OCI-M1 (cell line): ENCODE measurements at regions not wholly inside any gene's neighbourhood (a gene's known extent, or its start where the extent isn't known, plus 50 kb on each side); places are given as distances from the start of the nearest gene placed in this dataset.

Experiments
- DNase-seq: peaks from one replicate; lab custom pipeline; 2025; lab: John Stamatoyannopoulos, UW

DNA sequence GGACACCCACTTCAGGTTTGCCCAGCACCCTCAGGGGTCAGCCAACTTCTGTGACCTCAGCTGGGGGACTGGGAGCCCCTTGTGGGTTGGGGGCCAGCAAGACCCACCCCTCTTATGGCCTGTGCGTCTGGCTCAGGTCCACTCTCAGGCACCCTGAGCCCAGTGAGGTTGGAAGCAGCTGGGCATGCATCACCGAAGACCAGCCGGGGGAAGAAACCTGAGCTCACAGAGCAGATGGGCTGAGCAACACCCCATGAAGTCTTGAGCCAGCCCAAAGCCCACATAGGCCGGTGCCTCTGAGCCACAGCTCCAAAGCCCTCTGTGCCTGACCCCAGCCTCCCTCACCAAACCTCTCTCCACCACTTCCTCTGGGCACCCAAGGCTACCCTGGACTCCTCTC lies 166.7 kb downstream of the RBFOX3 start:
- no peak for DNase-seq

DNA sequence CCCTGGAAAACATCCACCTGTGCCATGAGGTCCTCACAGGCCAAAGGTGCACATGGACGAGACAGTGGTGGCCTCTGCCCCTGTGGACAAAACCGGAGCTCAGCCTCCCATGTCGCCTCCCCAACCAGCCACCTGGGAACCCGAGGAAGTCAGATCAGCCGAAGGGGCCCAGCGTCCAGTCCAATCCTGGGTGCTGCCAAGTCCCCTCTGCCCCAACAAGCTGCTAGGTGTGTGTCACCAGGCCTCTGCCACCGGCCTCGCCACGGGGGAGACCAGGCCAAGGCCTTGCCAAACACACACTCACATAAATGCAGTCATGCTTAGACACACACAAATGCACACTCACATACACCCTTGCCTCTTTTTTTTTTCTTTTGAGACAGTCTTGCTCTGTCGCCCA lies 167.8 kb downstream of the RBFOX3 start:
- no peak for DNase-seq

DNA sequence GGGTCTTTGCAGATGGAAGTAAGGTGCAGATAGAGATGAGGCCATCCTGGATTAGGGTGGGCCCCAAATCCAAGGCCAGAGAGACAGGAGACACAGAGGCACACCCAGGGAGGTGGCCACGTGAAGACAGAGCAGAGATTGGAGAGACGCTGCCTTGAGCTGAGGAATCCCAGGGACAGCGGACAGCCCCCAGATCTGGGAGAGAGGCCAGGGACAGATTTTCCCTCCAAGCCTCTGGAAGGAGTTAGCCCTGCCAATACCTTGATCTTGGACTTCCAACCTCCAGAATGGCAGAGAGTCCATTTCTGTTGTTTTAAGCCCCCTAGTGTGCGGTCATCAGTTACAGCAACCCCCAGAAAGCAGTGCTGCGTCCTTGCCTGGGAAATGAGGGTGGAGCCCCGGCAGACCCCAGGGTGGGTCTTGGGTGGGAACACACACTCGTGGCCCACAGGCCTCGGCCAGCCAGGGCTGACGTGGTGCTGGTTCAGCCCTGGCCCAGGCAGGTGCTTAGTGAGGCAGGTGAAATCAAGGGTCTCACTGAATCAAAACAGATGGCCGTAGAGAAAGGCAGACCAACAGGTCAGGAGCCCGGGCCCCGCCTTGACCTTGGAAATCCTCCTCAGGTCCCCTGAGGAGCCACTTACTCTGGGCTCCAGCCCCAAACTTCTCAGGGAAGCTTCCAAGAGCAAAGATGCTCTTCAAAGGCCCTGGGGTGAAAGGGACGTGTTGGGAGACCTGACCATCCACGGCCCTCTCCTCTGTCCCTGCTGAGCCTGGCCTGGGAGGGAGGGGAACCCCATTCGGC lies 169.3 kb downstream of the RBFOX3 start:
- DNase-seq, result no peak

DNA sequence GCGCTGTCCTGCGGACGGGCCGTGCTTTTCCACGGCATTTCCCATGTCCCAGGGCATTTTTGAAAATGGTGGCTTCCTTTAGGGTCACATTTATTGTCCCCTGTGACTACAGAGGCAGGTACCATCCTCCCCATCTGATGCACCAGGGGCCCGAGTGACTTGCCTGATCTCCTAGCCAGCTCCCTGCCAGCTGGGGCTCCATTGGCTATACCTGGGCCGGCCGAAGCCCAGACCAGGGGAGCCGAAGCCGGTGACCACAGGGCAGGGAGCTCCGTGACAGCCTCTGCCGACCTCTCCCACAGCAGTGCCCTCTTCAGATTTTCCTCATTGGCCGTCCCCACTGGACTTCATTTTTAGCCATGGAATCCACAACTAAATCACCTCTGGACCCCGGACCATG lies 170.6 kb downstream of the RBFOX3 start:
- no peak for DNase-seq

DNA sequence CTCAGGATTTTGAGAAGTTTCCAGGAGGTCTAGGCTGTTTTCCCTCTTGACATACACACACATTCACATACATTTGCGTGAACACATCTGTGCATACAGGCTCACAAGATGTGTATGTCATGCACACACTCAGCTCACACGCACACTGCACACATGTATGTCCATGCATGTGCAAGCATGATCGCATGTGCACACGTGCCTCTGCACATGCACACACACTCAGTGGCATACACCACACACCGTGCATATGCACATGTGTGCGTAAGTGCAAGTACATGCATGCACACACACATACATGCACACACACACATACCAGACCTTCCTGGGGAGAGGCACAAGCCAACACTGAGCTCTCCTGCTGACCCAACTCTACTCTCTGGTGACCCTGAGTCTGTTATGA lies 171.4 kb downstream of the RBFOX3 start:
- DNase-seq, result no peak

DNA sequence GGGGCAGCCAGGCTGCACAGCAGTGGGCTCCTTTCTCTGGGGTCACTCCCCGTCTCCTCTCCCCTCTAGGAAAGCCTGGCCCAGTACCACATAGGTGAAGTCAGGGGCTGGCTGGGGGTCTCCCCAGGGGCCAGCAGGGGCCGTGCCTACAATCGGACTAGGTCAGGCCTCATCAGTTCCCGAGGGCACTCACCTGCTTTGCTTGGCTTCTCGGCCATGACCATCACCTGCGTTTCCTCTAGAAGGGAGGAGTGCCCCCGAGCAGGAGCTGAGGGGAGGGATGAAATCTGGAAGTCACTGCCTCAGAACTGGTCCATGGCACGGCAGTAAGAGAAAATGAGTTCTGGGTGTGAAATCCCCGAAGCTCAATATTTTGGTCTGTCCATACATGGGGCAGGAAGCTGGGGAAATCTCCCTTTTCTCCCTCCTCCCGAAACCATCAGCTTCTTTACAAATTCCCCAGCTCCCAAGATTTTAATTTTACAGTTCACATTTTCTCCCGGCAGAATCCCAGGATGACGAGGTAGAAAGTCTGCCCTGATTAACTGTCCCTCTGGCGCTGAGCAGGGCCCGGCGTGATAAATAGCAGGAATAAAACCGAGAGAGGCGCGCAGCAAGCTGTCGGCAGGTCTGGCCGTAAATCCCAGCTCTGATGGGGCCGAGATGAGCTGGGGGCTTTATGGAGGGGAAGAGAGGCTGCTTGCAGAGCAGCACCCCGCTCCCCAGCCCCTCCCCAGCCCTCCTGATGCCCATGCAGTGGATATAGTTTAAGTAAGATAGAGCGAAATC lies 172.1 kb downstream of the RBFOX3 start:
- DNase-seq, result no peak

DNA sequence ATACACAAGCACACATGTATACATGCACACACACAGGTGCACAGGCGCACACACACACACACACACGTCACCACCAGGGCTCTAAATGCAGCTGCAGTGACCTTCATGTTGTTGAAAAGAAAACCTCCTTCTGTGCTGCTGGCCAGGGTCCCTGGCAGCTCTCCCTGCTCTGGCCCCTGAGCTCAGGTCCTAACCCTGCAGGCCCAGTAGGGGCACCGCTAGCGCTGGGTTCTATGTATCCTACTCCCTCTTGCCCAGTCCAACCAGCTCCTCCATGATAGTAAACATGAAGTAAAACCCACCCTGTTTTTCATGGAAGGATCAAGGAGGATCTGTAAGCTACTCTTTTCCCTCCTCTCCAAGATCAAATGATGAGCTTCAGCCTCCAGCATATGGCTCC lies 172.8 kb downstream of the RBFOX3 start:
- no peak for DNase-seq

DNA sequence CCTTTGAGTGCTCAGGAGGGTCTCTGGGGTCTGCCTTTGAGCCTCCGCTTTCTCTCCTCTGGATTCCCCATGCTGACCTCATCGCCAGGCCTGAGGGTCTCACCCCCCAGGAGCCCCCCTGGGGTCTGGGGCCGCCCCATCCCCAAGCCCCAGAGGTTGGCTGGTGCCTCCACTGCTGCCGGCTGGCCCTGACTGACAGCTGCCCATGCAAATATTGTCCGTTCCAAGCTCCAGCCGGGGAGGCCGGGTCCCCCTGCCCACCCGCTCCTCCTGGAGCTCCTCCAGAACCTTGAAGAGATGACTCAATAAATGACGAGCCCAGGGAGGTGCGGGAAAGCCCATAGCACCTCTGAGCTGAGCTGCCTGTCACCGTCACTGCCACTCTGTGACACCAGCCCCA lies 173.8 kb downstream of the RBFOX3 start:
- no peak for DNase-seq

DNA sequence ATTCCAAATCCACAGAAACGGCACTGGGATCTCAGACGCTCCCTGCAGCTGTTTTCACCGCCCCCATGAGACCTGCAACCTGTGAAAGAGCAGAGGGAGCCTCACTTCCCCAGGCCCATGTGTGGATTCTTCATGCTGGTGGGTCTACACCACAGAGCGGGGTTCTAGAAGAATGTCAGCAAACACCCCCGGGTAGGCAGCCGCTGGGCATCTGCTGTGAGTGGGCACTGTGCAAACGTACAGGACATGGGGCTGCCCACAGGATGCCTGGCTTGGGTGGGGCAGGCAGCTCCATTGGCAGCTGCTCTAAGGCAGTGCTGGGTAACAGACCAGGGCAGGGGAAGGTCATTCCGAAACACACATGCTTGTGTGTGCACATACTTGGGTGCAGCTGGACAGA lies 174.9 kb downstream of the RBFOX3 start:
- no peak for DNase-seq

DNA sequence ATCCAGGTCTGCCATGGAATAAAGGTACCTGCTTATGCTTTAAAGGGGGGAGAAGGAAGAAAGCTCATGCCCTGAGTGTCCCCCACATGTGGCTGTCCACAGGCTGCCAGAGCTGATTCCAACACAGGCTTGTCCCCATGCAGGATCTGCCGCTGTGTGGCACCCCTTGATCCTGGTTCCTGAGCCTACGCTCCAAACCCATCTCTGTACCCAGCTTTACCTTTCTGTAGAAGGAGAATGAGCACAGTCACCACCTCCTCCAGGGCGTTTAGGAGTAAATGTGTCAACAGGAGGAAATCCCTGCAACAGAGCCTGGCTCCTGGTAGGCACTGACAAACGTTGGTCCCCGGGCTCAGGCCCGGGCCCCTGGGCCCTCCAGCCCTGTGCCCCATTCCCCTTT lies 175.6 kb downstream of the RBFOX3 start:
- no peak for DNase-seq

DNA sequence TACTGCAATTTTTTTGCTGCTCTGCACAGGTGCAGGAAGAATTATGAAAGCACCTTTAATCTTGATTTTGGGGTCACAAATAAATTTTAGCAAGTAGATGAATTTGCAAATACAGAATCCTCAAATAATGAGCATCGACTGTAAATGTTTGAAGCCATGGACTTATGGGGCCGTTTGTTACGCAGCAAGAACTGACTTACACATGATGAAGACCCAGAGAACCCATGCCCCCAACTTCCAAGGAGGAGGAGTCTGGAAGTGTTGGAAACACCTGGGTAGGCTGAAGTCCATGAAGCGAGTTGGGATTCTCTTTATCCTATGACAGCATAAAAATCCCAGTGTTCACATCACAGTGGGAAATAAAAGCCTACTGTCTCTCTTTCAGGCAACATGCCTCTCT lies 176.6 kb downstream of the RBFOX3 start:
- no peak for DNase-seq

DNA sequence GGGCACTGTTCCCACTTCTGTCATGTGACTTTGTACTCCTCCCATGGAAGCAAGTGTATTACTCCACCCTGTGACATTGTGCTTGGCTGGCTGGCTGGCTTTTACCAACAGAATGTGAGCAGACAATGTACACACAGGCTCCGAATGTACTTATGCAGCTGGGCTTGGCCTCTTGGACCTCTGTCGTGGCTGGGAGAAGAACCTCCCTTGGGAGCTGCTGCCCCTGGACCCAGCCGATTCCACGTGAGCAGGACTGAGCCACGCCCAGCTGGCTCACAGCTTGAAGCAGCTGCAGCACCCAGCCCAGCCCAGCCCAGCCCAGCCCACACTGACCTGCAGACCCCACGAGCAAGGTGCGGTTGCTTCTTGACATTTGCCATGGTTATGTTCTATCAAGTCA lies 177.5 kb downstream of the RBFOX3 start:
- DNase-seq, result no peak

DNA sequence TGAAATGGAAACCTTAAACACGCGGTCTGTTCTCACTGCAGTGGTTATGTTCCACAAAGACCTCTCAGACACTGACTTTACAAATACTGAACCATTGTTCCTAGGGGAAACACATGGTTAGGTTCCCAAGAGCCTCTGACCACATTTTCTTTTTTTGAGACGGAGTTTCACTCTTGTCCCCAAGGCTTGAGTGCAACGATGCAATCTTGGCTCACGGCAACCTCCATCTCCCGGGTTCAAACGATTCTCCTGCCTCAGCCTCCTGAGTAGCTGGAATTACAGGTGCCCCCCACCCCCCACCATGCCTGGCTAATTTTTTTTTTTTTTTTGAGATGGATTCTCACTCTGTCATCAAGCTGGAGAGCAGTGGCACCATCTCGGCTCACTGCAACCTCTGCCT lies 179.7 kb downstream of the RBFOX3 start:
- no peak for DNase-seq

DNA sequence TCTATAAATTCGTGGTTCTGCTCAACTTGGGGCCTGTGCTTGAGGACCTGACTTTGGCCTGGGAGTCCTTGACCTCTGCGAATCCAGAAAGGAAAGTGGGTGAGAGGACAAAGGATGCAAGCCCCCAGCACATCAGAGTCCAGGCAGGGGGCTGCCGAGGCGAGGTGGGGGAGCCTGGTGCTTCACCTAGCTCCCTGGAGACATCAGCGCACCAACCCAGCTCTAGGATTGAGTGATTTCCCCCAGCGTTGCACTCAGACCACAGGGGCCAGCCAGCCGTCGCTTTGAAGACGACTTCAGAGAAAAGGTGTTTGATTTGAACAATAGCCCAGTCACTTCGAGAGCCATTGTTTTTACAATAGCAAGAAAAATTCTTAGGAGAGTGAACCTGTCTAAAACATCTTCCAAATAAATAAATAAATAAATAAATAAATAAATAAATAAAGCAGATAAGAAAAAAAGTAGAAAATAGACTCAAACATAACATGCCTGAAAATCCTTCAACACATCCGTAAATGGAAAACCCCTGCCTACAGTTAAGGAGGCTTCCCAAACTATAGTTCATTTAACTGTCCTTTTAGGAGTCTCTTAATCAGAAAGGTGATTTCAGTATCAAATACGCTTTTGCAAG lies 180.9 kb downstream of the RBFOX3 start:
- DNase-seq, result no peak

DNA sequence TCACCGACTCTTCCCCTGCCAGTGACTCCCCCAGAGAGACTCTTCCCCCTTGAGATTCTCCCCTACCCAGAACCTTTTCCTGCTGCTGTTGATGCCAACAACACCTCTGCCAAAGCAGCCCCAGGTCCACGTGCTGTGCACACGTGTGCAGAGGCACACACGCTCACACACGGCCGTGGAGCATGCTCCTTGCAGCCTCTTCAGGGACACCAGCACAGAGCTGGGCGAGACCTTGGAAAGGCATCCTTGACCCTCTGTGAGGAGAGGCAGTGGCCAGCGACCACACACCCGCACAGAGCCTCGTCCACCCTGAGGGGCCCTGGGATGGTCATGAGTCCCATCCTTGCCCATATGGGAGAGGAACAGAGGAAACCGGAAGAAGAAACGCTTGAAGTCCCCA lies 181.9 kb downstream of the RBFOX3 start:
- no peak for DNase-seq

DNA sequence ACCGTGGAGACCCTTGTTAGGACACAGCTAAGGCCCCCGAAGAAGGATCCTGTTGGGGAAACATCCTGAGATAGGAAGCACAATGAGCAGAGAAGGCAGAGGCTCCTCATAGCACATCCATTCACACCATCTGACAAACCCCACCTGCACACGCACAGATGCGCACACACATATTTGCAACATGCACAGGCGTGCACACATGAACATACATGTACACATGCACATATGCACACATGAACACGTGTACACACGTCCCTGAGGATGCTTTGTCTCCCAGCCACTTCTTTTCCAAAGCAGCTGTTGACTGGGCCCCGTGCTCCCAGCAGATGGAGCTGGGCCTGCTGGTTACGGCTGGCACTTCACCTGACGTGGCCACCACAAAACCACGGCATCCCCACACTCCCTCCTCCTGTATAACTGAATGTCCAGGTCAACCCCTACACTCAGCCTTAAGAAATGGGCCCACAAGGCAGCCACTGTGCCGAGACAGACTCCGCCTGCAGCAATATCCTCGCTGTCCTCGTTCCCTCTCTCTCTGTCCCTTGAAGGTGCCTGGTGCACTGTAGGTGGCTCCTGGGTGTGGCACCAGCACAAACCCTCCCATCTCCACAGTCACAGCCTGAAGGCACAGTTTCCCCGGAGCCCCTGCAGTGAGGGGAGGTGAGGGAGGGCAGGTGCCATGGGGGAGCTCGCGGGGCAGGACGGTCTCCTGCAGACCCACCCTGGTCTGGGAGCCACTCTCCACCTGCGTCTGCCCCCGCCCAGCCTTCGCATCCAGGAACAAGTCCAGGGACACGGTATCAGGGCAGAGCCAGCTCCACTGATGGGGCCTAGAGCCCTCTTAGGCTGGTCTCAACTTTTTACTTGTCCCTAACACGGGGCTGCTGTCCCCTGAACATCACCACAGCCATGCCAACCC lies 183.0 kb downstream of the RBFOX3 start:
- no peak for DNase-seq

DNA sequence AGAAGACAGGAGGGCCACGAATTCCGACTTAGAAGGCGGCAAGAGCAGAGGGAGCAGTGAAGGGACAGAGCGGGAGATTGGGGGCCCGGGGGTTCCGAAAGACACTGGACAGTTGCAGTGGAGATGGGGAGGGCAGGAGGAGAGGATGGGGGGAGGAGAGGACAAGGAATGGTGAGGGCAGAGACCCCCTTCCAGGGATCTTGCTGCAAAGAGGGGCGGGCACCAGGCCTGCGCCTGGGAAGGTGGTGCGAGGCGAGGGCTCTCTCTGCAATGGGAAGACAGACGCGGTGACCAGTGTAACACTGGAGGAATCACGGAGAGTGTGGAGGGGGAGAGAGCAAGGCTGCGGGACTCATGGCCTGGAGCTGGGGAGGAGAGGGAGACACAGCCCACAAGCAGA lies 185.2 kb downstream of the RBFOX3 start:
- DNase-seq, result no peak

DNA sequence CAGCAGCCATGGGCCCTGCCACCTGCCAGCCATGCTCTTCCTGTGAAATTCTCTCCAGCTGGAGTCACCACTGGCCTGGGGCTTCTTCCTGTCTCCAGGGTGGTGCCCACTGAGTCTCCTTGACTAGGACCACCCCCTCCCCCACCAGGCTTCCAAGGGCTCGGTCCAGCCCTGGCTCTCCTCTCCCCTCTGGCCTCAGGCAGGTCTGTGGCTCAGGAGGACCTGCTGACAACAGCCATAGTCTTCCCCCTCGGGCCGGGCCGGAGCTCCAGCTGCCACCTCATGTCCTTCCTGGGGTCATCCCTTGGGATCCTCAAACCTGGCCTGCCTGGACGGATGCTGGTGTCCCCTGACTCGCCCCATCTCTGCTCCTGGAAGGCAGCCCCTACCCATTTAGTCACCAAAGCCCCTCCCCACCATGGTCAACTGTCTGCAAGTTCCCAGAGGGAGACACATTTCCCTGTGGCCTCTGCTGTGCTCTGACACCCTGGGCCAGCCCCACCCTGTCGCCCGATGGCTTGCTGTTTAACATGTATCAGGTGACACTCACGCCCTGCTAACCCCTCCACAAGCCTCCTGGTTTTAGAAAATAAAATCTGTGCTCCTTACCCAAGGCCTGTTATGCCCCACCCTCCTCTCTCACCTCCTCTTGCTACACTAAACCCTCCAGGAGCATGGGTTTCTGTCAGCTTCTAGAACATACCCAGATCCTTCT lies 186.2 kb downstream of the RBFOX3 start:
- DNase-seq, result no peak

DNA sequence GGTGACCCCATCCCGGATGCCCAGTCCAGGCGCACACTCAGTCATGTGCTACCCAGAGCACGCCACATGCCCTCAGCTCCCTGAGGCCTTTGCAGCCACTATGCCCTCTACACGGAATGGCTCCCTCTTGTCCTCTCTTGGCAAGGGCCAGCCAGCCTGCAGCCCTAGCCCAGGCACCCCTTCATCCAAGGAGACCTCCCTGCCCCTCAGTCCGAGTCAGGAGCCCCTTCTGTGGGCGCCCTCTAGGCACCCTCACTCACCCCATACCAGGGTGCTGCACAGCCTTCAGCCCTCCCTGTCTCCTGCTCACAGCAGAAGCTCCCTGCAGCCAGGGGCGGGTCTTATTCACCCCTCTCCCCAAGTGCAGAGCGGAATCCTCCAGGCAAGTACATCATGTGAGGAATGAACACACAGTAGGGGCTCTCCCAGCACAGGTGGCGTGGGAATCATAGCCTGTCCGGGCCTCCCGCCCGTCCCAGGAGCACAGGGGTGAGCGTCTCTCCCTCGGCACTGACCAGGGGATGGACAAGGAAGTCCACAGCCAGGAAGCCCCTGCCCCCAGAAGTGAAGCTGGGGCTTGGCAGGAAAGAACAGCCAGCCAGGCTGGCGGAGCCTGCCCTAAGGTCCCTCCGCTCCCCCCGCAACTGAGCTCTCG lies 186.9 kb downstream of the RBFOX3 start:
- DNase-seq, result no peak

DNA sequence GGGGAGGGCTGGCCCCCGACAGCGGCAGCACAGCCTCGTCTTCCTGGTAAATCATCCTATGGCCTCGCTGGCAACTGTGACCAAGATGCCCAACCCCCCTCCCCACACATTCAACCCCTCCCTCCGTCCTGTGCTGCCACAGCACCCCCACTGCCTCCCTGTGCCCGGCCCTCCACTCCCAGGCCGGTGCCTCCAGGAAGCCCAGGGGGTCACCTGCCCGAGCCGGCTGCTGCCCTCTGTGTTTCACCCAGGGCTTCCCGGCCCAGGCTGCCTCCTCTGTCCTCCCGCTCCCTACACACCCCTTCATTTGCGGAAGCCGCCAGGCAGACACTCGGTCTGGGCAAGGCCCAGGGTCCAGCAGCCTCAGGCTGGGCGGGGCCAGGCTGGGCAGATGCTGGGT lies 188.6 kb downstream of the RBFOX3 start:
- no peak for DNase-seq
